GM12891 (cell line): ENCODE measurements at regions not wholly inside any gene's neighbourhood (a gene's known extent, or its start where the extent isn't known, plus 50 kb on each side); places are given as distances from the start of the nearest gene placed in this dataset.

ENCODE experiments used
- SPI1 ChIP-seq: IDR thresholded peaks from 2 replicates; pipeline ENCODE4 v1.6.1; 2011; ENCODE audit warnings: low read depth, low read length, control low read depth
- TAF1 ChIP-seq: IDR thresholded peaks from 2 replicates; pipeline ENCODE4 v1.6.1; 2011; ENCODE audit warnings: low read depth, low read length, control low read depth

- no peak for TF ChIP-seq TAF1
- TF ChIP-seq SPI1: no peak
Measured at GRCh38 chr3:89859757-89860156, 752.3 kb downstream of the EPHA3 start.
